HG03175 (cell line): ENCODE measurements at regions not wholly inside any gene's neighbourhood (a gene's known extent, or its start where the extent isn't known, plus 50 kb on each side); places are given as distances from the start of the nearest gene placed in this dataset.
A peak's percentile ranks its signal among the peaks of the same experiment; 100 is the strongest.

ENCODE experiments used
- ATAC-seq: cut with Tn5 transposase; IDR thresholded peaks from one replicate; pipeline ENCODE4 v1.9.1; 2021; ENCODE audit warnings: mild to moderate bottlenecking, moderate library complexity; ENCODE audit not compliant: unreplicated experiment

GRCh38 chr13:53143757-53144339 lies 115.2 kb downstream of the OLFM4 start:
- ATAC-seq, result no peak

GRCh38 chr13:53144826-53145225 lies 116.2 kb downstream of the OLFM4 start:
- no peak for ATAC-seq

- ATAC-seq, result no peak
Measured at GRCh38 chr13:53150568-53150967, 122.0 kb downstream of the OLFM4 start.

GRCh38 chr13:53151336-53152056 lies 122.9 kb downstream of the OLFM4 start:
- peak; percentile 97 for ATAC-seq

- no peak for ATAC-seq
Measured at GRCh38 chr13:53152057-53152421, 123.4 kb downstream of the OLFM4 start.

GRCh38 chr13:53158201-53158600 lies 129.6 kb downstream of the OLFM4 start:
- ATAC-seq, result no peak

- no peak for ATAC-seq
Measured at GRCh38 chr13:53159431-53159830, 130.8 kb downstream of the OLFM4 start.

GRCh38 chr13:53160211-53160610 lies 131.6 kb downstream of the OLFM4 start:
- ATAC-seq, result no peak

GRCh38 chr13:53161251-53161650 lies 132.6 kb downstream of the OLFM4 start:
- no peak for ATAC-seq

- no peak for ATAC-seq
Measured at GRCh38 chr13:53165261-53165660, 136.6 kb downstream of the OLFM4 start.

GRCh38 chr13:53167561-53167960 lies 138.9 kb downstream of the OLFM4 start:
- no peak for ATAC-seq

- ATAC-seq, result no peak
Measured at GRCh38 chr13:53170910-53171309, 142.3 kb downstream of the OLFM4 start.

- no peak for ATAC-seq
Measured at GRCh38 chr13:53174545-53174944, 145.9 kb downstream of the OLFM4 start.

- ATAC-seq, result no peak
Measured at GRCh38 chr13:53180684-53181083, 152.1 kb downstream of the OLFM4 start.

GRCh38 chr13:53182724-53183123 lies 154.1 kb downstream of the OLFM4 start:
- ATAC-seq, result no peak

- ATAC-seq, result no peak
Measured at GRCh38 chr13:53188120-53188519, 159.5 kb downstream of the OLFM4 start.

GRCh38 chr13:53189162-53189561 lies 160.5 kb downstream of the OLFM4 start:
- no peak for ATAC-seq

GRCh38 chr13:53191091-53191490 lies 162.5 kb downstream of the OLFM4 start:
- no peak for ATAC-seq

- ATAC-seq, result no peak
Measured at GRCh38 chr13:53197424-53197823, 168.8 kb downstream of the OLFM4 start.

- no peak for ATAC-seq
Measured at GRCh38 chr13:53198017-53198416, 169.4 kb downstream of the OLFM4 start.

GRCh38 chr13:53198736-53199135 lies 170.1 kb downstream of the OLFM4 start:
- no peak for ATAC-seq

GRCh38 chr13:53200075-53200474 lies 171.5 kb downstream of the OLFM4 start:
- ATAC-seq, result no peak
